HG03159 (cell line): ENCODE measurements at regions not wholly inside any gene's neighbourhood (a gene's known extent, or its start where the extent isn't known, plus 50 kb on each side); places are given as distances from the start of the nearest gene placed in this dataset.

Source experiments
- ATAC-seq: cut with Tn5 transposase; IDR thresholded peaks from one replicate; pipeline ENCODE4 v1.9.1; 2021; ENCODE audit warnings: mild to moderate bottlenecking, moderate library complexity; ENCODE audit not compliant: unreplicated experiment

DNA sequence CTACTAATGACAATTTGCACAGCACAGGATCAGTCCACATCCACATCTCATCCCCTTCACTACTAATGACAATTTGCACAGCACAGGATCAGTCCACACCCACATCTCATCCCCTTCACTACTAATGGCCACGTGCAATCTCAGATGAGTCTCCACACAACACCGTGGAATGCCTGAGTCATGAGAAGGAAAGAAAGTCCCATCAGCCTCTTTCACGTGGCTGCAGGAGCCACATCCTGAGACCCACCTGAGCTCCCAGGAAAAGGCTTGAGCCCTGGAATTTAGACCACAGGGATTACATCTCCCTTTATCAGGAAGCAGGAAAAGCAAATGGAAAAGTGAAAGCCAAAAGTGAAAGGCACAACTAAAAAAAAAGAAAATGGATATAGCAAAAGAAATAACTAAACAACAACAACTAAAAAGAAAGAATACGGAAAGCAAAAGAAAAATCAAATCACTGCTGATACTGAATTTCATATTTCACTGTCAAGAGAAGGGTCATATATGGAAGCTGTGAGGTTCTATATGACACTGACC, 1300.5 kb downstream of the TMEM121 start:
- no peak for ATAC-seq

DNA sequence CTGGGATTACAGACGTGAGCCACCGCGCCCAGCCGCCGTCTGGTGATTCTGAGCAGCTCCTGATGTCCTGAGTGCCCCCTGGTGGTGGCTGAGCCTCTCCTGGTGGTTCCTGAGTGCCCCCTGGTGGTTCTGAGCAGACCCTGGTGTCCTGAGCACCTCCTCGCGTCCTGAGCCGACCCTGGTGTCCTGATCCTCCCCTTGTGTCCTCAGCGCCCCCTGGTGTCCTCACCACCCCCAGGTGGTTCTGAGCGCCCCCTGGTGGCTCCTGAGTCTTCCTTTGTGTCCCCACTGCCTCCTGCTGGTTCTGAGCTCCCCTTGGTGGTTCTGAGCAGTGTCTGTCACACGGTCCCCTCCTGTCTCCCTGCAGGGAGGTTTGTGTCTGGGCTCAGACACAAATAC, 1304.9 kb downstream of the TMEM121 start:
- ATAC-seq = peak; percentile 46

DNA sequence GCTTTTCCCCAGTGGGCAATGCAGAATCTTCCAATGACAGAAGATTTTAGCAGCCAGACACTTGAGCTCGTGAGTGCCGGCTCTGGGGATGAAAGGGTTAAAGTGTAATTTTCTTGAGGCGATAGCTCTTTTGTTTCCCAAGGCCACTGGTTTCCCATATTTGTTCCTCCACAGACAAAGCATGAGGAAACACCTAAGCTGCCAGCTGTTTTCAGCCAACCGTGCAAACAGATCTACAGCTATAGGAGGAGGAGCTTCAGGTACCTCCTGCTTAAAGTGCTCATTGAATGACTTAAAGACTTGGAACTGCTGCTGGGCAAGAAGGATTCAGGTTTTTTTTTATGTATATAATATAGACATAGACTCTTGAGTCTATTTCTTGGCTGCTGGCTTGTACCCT, 1311.5 kb downstream of the TMEM121 start:
- no peak for ATAC-seq

DNA sequence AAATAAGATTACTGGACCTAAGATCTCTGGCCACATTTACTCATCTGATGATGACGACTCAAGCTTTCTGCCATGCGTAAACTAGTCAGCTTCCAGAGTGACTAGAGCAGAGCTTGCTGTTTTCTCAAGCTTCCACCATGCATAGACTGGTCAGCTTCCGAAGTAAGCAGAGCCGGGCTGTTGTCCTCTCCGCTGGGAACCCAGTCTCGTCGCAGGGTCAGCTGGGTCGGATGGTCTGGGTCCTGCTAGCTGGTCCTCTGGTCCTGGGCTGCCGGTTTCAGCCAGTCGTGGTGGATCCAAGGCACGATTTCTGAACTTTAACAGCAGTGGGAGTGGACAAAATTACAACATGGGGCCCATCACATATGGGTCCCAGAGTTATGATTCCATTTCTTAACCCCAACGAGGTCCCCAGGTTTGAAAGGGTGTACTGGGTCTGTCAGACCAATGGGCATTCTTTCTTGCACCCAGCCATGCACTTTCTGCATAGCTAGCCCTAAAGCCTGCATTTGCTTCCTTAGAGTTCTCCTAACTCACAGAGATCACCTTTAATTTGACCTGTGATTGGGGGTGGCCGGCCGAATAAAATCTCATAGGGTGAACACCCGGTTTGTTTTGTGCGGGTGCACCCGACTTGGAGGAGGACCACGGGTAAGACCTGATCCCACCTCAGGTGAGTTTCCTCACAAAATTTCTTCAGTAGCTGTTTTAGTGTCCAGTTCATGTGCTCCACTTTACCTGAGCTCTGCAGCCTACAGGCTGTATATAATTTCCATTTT, 1312.8 kb downstream of the TMEM121 start:
- ATAC-seq = no peak

DNA sequence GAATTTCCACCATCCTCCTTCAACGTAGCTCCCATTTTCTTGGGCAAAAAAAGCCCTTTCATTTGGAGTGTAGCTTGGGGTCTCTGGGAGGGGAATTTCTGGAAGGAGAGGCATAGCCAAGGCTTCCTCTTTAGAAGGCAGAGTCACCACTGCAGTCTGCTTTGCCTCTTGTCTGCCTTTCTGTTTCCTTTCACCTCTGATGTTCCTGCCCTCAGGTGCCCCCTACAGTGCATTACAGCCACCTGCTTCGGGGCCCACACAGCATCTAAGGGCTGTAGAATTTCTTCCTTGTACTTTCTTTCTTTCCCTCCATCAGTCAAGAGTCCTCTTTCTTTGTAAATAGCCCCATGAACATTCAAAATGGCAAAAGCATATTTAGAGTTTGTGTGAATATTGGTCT, 1313.9 kb downstream of the TMEM121 start:
- no peak for ATAC-seq

DNA sequence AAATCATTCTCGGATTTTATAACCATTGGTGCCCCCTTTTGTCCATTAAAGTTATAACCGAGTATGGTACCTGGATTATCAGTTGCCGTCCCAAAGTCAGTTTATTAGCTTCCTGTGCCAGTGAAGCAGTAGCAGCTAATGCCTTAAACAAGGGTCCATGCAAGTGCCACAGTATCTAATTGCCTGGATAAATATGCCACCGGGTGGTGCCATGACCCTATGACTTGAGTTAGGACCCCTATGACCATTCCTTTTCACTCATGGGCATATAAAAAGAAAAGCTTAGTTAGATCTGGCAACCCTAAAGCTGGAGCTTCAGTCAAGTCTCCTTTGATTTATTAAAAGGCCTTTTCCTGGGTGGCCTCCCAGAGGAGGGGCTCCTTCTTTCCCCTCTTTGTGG, 1314.6 kb downstream of the TMEM121 start:
- no peak for ATAC-seq

DNA sequence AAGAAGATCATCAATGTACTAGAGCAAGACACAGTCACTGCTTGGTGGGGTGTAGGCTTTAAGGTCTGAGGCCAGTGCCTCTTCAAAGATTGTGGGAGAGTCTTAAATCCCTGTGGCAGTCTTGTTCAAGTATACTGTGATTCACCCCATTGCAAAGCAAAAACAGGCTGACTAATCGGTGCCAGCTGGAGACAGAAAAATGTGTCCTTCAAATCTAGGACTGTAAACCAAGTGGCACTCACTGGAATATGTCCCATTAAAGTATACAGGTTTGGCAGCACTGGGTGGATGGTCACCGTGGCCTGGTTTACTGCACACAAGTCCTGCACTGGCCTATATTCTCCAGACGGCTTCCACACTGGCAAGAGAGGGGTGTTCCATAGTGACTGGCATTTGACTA, 1315.3 kb downstream of the TMEM121 start:
- no peak for ATAC-seq

DNA sequence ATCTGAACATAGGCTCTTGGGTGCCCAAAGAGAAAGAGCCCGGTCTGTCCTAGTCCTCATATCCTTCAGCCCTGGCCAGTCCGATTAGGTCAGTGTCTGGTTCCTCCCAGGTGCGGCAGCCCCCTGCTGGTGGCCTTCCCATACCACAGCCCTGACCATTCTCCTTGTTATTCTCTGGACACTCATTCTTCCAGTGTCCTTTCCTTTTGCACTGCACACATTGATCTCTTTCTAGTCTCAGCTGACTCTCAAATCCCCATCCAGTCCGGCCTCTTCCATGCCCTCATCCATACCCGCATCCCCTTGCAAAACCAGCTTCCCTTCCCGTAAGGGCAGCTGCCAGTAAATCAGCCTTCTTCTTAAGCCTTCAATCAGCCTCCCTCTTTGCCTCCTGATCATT, 1316.3 kb downstream of the TMEM121 start:
- no peak for ATAC-seq

DNA sequence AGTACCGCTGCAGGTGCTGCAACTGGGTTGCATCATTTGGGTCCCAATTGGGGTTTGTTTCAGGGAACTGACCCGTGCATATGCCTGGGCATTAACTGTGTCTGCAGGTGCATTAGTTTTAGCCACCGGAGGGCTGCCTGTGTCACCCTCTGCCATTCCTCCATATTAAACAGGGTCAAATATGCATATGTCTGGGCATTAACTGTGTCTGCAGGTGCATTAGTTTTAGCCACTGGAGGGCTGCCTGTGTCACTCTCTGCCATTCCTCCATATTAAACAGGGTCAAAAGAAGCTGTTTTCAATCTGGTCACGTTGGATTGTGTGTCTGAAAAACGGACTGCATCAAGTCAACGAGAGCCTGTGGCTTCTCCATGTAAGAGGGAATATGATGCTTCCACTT, 1317.0 kb downstream of the TMEM121 start:
- ATAC-seq = no peak

DNA sequence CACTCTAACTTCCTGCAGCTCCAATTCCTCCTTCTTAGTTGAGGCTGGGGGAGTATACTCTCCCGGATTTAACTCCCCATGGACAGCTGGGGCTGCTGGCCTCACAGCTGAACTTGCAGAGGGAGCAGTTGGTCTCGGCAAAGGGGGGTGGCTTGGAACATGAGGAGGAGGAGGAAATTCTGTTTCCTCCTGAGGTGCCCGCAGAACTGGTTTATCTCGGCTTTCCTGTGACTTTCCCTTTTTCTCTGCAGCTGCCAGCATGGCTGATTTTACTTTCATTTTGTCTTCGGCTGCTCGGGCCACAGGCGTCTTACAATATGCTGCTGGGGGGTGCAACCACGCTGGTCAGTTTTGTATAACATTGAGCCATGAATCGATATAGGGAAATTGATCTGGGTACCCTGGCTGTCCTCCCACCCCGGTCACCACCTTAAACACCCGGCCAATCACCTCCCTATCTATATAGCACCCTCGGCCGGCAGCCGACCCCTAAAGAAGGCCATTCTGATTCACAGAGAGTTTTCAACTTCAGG, 1317.6 kb downstream of the TMEM121 start:
- no peak for ATAC-seq

DNA sequence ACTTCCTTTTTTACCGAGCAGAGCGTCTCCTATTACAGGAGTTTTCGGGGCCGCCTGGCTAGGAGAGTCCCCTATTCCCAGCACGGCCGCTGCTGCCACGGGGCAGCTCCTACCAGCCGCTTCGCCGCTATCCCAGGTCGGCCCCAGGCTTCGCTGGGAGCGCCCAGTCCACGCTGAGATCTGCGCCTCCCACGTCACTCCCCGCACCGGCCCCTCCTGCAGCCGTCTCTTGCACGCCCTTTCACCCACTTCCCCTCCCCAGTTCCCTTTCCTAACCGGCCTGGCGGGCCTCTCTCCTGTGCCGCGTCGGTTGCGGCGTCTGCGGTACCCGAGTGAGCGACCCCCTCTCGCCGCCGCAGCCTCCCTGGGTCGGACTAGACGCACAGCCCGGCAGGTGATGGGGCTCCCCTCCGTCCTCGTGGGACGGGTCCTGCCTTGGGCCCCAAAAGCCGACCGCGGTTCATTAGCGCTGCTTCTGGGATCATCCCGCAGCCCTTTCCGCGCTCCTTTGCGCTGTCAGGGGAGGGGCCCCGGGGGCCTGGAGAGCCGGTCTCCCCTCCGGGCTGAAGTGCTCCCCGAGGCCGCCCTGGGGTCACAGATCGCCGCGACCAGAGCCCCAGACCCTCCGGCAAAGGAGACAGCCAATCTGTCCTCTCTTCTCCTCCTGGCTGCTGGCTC, 1318.4 kb downstream of the TMEM121 start:
- no peak for ATAC-seq

DNA sequence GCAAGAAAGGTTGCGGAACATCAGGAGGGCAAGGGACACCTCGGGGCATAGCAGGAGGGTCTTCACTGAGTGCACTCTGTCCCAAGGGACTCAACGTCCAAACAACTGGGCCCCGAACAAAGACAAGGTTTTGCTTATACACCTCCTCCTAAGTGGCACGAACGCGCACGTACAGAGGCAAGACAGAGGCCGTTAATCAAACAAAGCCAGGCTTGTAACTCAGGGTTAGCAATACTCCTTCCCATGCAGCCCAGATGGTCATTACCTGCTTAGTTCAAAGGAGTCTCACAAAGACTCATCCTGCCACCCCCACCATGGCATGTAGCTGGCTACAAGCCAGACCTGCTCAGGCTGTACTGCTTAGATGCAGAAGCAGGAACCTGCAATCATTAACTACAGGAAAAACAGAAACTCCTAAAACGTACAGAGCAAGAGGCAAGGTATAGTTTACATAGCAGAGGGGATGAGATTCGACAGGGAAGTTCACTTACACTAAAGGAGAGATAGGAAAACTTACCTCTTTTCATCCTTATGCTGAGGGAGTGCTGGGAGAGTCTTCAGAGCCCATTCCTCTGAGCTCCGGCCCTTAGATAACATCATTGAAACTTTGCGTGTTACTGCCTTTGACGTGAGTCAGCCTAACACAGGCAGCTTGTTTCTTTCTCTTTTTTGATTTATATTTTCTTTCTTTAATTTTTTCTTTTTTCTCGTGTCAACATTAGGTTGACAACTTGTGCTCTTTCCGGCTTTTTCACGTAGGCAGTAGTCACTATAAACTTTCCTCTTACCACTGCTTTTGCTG, 1319.1 kb downstream of the TMEM121 start:
- ATAC-seq = no peak

DNA sequence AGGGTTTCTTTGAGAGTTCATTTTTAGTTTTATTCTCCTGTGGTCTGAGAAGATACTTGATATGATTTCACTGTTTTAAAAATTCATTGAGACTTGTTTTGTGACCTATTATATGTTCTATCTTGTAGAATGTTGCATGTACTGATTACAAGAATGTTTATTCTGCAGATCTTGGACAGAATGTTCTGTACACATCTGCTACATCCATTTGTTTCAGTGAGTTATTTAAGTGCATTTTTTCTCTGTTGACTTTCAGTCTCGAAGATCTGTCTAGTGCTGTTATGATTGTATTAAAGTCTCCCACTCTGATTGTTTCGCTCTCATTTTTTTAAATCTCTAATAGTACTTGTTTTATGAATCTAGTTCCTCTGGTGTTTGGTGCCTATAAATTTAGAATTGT, 1319.8 kb downstream of the TMEM121 start:
- no peak for ATAC-seq

DNA sequence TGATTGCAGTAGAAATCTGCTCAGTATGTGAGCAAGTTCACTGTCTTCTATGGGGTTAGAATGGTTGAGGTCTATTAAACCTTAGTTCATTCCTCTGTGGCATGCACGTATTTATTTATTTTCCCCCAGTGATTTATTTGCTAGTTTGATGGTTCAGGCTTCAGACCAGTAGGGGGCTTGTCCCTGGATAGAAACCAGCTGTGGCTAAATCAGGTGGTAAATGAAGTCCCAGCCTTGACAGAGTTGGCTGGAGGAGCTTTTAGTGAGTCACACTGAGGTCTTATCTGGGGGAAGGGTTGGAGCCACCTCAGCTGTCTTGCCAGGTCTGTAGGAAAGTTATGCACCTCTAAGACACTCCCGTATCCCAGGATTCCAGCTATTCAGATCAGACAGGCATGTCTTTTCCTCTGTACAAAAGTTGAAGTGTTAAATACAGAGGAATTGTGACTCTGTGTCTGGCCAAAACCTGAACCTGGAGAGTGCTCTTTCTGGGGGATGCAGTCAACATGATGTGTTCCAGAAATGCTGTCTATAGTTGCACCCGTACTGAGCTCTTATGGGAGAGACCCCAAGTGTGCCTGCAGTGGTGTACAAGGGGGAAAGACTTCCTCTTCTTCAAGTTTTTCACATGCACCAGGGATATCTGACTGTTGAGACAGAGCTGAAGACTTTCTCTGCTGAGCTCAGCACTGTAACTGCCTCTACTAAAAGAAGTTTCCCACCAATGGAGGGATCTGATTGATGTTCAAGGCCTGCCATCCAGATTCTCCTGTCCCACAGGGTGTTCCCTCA, 1322.1 kb downstream of the TMEM121 start:
- ATAC-seq = no peak

DNA sequence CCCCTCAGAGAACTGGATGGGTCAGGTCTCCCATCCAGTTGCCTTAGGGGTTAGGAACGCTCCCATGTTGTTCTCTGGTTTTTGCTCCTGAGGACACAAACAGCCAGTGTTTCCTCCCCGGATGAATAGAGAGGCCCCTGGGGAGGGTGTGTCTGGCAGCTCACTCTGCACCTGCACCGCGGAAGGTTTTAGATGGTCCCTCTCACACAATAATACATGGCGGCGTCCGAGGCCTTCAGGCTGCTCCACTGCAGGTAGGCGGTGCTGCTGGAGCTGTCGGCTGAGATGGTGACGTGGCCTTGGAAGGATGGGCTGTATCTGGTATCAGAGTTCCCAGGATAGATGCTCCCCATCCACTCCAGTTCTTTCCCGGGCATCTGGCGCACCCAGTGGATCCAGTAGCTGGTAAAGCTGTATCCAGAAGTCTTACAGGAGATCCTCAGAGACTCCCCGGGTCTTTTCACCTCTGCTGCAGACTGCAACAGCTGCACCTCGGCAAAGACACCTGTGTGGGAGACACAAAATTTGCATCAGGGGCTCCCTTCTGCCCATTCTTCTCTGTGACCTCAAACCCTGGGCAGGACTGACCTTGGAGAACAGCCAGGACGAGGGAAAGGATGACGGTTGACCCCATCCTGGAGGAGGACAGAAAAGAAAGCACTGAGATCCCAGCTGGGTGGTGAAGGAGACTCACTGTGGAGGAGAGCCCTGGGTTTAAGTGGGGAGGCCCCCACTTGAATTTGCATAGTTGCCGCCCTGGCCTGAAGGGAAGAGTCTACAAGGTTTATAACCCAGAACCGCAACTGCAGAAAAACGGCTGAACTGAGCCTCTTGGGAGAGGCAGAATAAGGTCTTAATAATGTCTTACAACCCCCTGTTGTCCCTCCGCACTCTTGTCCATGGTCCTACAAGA, 1324.8 kb downstream of the TMEM121 start:
- peak; percentile 58 for ATAC-seq

DNA sequence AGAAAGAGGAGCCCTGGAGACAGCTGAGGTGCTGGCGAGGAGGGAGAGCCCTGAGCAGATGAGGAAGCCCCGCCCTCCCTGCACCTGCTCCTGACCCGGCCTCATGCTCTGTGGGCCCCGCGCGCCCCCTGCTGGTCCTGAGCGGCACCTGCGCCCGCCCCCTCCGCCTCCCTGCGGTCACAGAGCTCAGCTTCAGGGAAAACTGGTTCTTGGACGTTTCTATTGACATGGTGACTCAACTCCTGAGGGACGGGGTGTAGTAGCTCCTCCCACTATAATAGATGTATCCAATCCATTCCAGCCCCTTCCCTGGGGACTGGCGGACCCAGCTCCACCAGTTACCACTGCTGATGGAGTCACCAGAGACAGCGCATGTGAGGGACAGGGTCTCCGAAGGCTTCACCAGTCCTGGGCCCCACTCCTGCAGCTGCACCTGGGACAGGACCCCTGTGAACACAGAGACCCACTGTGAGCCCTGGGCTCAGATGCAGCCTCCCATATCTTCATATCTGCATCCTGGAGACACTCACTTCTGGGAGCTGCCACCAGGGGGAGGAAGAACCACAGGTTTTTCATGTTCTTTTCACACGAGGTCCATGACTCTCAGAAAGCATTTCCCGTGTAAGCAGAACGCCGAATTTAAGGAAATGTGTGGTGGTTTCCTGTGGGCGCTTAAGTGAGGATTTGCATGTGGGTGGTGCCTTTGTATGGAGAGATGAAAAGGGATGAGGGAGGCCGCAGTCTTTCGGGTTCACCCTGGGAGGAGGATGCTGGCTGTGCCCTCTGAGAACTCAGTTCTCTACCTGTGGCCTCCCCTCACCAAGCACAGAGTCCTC, 1346.4 kb downstream of the TMEM121 start:
- peak; percentile 43 for ATAC-seq

DNA sequence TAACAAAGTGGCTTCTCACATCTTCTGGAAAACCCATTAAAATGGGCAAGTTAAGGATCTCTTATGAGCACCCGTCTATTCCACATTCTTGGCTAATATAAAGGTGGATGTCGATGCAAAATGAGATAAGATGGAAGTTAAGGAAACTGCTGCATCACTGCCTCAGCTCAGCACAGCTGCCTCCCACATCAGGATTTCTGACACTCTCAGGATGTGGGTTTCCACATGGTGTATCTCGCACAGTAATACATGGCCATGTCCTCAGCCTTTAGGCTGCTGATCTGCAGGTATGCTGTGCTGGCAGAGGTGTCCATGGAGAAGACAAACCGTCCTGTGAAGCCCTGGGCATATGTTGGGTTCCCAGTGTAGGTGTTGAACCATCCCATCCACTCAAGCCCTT, 1348.0 kb downstream of the TMEM121 start:
- no peak for ATAC-seq

DNA sequence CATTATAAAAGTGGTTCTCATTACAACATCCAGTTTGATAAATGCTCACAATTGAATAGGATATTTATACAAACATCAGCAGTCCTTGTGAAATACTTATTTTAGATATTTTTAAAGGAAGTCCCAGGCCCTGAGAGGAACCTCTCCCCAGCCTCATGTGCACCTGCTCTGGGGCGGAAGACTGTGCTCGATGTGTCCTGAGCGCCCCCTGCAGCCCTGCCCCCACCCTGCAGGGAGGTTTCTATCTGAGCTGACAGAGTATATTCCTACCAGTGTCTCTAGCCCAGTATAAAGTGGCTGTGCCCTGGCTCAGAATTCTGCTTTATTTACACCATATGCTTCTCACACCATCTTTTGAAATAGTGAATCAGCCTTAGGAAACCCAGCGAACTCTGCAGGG, 1349.1 kb downstream of the TMEM121 start:
- peak; percentile 59 for ATAC-seq

DNA sequence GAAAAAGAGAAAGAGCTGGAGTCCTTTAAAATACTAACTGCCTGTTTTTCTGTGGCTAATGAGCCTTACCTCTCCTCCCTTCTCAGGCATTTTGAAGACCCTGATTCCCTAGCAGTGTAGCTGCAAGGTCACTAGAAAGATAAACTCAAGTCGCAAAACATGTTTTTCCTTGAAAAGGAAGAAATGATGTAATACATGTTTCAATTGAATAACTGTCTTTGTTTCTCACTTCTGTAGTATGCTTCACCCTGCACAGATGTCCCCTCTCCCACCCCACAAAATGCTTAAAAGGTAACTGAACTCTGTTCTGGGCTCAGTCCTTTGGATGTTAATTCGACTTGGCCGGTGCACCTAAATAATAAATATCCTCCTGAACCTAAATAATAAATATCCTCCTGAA, 1350.3 kb downstream of the TMEM121 start:
- ATAC-seq = no peak
